H1 (cell line): ENCODE measurements at regions not wholly inside any gene's neighbourhood (a gene's known extent, or its start where the extent isn't known, plus 50 kb on each side); places are given as distances from the start of the nearest gene placed in this dataset.

ENCODE experiments used
- CTCF ChIP-seq, 3 experiments: IDR thresholded peaks; 1 replicate in 2 of 3; 2 replicates in 1 of 3; pipeline versions ENCODE4 v1.5.1 to v1.6.1; 2011; ENCODE audit warnings: low read length in 3 of 3, mild to moderate bottlenecking in 3 of 3, inconsistent platforms in 2 of 3, low read depth in 1 of 3, moderate library complexity in 1 of 3; ENCODE audit not compliant: insufficient read depth in 1 of 3; ENCODE audit errors: control extremely low read depth in 1 of 3
- FOSL1 ChIP-seq: IDR thresholded peaks from 2 replicates; pipeline ENCODE4 v1.6.1; 2011; ENCODE audit warnings: mild to moderate bottlenecking, low read depth, low read length, moderate library complexity; ENCODE audit not compliant: insufficient read depth
- MAFK ChIP-seq: IDR thresholded peaks from 2 replicates; pipeline ENCODE4 v1.6.1; 2012; ENCODE audit warnings: low read depth, mild to moderate bottlenecking, improper control_type of control experiment, low read length
- POLR2A ChIP-seq, 2 experiments: IDR thresholded peaks; 1 replicate in 1 of 2; 2 replicates in 1 of 2; pipeline ENCODE4 v1.6.1; 2011; ENCODE audit warnings: low read depth in 2 of 2, low read length in 2 of 2, mild to moderate bottlenecking in 2 of 2; ENCODE audit errors: control extremely low read depth in 1 of 2

DNA sequence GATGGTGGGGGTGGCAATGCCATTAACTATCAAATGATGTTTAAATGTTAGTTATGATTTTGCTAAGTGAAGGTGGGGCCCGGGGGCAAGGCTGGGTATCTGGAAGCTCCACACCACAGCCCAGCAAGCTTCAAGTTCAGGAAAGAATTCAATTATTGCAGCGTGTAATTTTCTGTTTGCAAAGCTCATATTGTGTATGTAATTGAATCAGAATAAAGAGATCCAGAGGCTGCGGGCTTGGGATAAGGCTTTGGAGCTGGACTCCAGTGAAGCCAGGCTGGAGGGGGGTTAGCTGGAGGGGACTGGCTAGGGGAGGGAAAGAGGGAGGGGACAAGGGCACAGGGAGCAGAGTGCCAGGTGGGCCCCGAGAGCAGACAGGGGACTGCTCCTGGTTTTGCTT, 557.1 kb upstream of the CADM1 start:
- TF ChIP-seq MAFK (no peak), POLR2A (IDR thresholded peaks at IDR 0.05; ENCODE audit: control extremely low read depth in 1 of 2, low read depth in 2 of 2, low read length in 2 of 2) (no peak), CTCF (IDR thresholded peaks at IDR 0.05; ENCODE audit: control extremely low read depth in 1 of 3, insufficient read depth in 1 of 3, low read depth in 1 of 3, low read length in 3 of 3) (no peak), FOSL1 (no peak)
